H9 (cell line): ENCODE measurements at regions not wholly inside any gene's neighbourhood (a gene's known extent, or its start where the extent isn't known, plus 50 kb on each side); places are given as distances from the start of the nearest gene placed in this dataset.

ENCODE experiments used
- DNase-seq: peaks from one replicate; pipeline ENCODE4 v3.0.0-alpha.2; 2017
- H2AFZ ChIP-seq: one replicate; pipeline ENCODE4 v1.6.1; 2013; ENCODE audit warnings: mild to moderate bottlenecking, low read length, control low read depth, moderate library complexity
- H2AK5ac ChIP-seq: 2 replicates; pipeline ENCODE4 v1.6.1; 2013; ENCODE audit warnings: low read length, control low read depth, mixed read lengths; ENCODE audit not compliant: insufficient read length
- H2BK120ac ChIP-seq: one replicate; pipeline ENCODE4 v1.6.1; 2013; ENCODE audit warnings: low read depth, mild to moderate bottlenecking, low read length, control low read depth, inconsistent platforms; ENCODE audit not compliant: poor library complexity, severe bottlenecking
- H2BK12ac ChIP-seq: 2 replicates; pipeline ENCODE4 v1.6.1; 2013; ENCODE audit warnings: low read length, control low read depth, mixed read lengths, low read depth; ENCODE audit not compliant: insufficient read length
- H2BK15ac ChIP-seq: 2 replicates; pipeline ENCODE4 v1.6.1; 2013; ENCODE audit warnings: low read depth, low read length, control low read depth
- H2BK20ac ChIP-seq: one replicate; pipeline ENCODE4 v1.6.1; 2013; ENCODE audit warnings: low read depth, mild to moderate bottlenecking, low read length, control low read depth, inconsistent platforms; ENCODE audit not compliant: poor library complexity, severe bottlenecking
- H2BK5ac ChIP-seq: 2 replicates; pipeline ENCODE4 v1.6.1; 2013; ENCODE audit warnings: low read length, control low read depth, mixed read lengths; ENCODE audit not compliant: insufficient read length
- H3K14ac ChIP-seq: 2 replicates; pipeline ENCODE4 v1.6.1; 2013; ENCODE audit warnings: low read length, control low read depth; ENCODE audit not compliant: insufficient read depth
- H3K18ac ChIP-seq: 2 replicates; pipeline ENCODE4 v1.6.1; 2013; ENCODE audit warnings: low read depth, mild to moderate bottlenecking, mixed read lengths, low read length, control low read depth; ENCODE audit not compliant: insufficient read length
- H3K23ac ChIP-seq: 2 replicates; pipeline ENCODE4 v1.6.1; 2013; ENCODE audit warnings: low read length, control low read depth, mixed read lengths, low read depth; ENCODE audit not compliant: insufficient read length
- H3K23me2 ChIP-seq: 2 replicates; pipeline ENCODE4 v1.6.1; 2013; ENCODE audit warnings: low read depth, mild to moderate bottlenecking, mixed read lengths, low read length, control low read depth; ENCODE audit not compliant: insufficient read length, poor library complexity, severe bottlenecking
- H3K27ac ChIP-seq: 2 replicates; pipeline ENCODE4 v1.5.1; 2013; ENCODE audit warnings: low read length, control low read depth, mixed read lengths, low read depth; ENCODE audit not compliant: insufficient read length
- H3K27me3 ChIP-seq: 2 replicates; pipeline ENCODE4 v1.6.1; 2013; ENCODE audit warnings: low read length, control low read depth, inconsistent platforms; ENCODE audit not compliant: insufficient read depth
- H3K4ac ChIP-seq: 2 replicates; pipeline ENCODE4 v1.6.1; 2013; ENCODE audit warnings: low read depth, mild to moderate bottlenecking, control low read depth, inconsistent platforms, low read length, moderate library complexity
- H3K4me1 ChIP-seq: 2 replicates; pipeline ENCODE4 v1.6.1; 2013; ENCODE audit warnings: low read length, control low read depth, inconsistent platforms; ENCODE audit not compliant: insufficient read depth
- H3K4me2 ChIP-seq: 2 replicates; pipeline ENCODE4 v1.6.1; 2013; ENCODE audit warnings: low read length, control low read depth, mixed read lengths; ENCODE audit not compliant: insufficient read length, insufficient read depth
- H3K56ac ChIP-seq: 2 replicates; pipeline ENCODE4 v1.6.1; 2013; ENCODE audit warnings: low read depth, mild to moderate bottlenecking, mixed read lengths, low read length, control low read depth; ENCODE audit not compliant: insufficient read length
- H3K79me1 ChIP-seq: 2 replicates; pipeline ENCODE4 v1.6.1; 2013; ENCODE audit warnings: low read depth, mild to moderate bottlenecking, moderate library complexity, low read length, control low read depth, inconsistent platforms; ENCODE audit not compliant: insufficient read depth, poor library complexity, severe bottlenecking
- H3K79me2 ChIP-seq: 2 replicates; pipeline ENCODE4 v1.6.1; 2013; ENCODE audit warnings: low read length, control low read depth, inconsistent platforms; ENCODE audit not compliant: insufficient read depth
- H3K9ac ChIP-seq: 2 replicates; pipeline ENCODE4 v1.6.1; 2013; ENCODE audit warnings: low read length, control low read depth, mixed read lengths; ENCODE audit not compliant: insufficient read length; ENCODE audit errors: extremely low read depth
- H3K9me3 ChIP-seq: one replicate; pipeline ENCODE4 v1.6.1; 2013; ENCODE audit warnings: low read depth, low read length, inconsistent platforms; ENCODE audit not compliant: control insufficient read depth
- H3T11ph ChIP-seq: one replicate; pipeline ENCODE4 v1.6.1; 2013; ENCODE audit warnings: mild to moderate bottlenecking, low read length, control low read depth, inconsistent platforms
- H4K20me1 ChIP-seq: one replicate; pipeline ENCODE4 v1.6.1; 2013; ENCODE audit not compliant: control insufficient read depth, insufficient read length, insufficient read depth
- H4K5ac ChIP-seq: 2 replicates; pipeline ENCODE4 v1.6.1; 2013; ENCODE audit warnings: low read depth, mild to moderate bottlenecking, mixed read lengths, low read length, control low read depth; ENCODE audit not compliant: insufficient read length
- H4K8ac ChIP-seq: replicated peaks from 2 replicates; pipeline ENCODE4 v1.6.1; 2013; ENCODE audit warnings: low read length, control low read depth, mixed read lengths, low read depth; ENCODE audit not compliant: insufficient read length
- H4K91ac ChIP-seq: 2 replicates; pipeline ENCODE4 v1.6.1; 2013; ENCODE audit warnings: low read depth, mild to moderate bottlenecking, moderate library complexity, mixed read lengths, low read length, control low read depth; ENCODE audit not compliant: insufficient read length
- H3K27ac Mint-ChIP-seq, 3 experiments: 2 replicates in 2 of 3; 3 replicates in 1 of 3; pipeline ENCODE4 v1.8.0; 2020 to 2021; ENCODE audit warnings: mixed read lengths in 3 of 3, mild to moderate bottlenecking in 1 of 3, moderate library complexity in 1 of 3
- H3K27me3 Mint-ChIP-seq: 2 replicates; pipeline ENCODE4 v1.8.0; 2021; ENCODE audit warnings: low read depth, mild to moderate bottlenecking, moderate library complexity, mixed read lengths
- H3K36me3 Mint-ChIP-seq, 3 experiments: 2 replicates in 2 of 3; 3 replicates in 1 of 3; pipeline ENCODE4 v1.8.0; 2020 to 2021; ENCODE audit warnings: low read depth in 3 of 3, mixed read lengths in 3 of 3; ENCODE audit not compliant: insufficient read depth in 1 of 3
- H3K4me1 Mint-ChIP-seq, 2 experiments: 2 replicates each; pipeline ENCODE4 v1.8.0; 2020; ENCODE audit warnings: mixed read lengths in 2 of 2
- H3K4me3 Mint-ChIP-seq, 2 experiments: 2 replicates in 1 of 2; 3 replicates in 1 of 2; pipeline ENCODE4 v1.8.0; 2020 to 2021; ENCODE audit warnings: mild to moderate bottlenecking in 2 of 2, mixed read lengths in 2 of 2, moderate library complexity in 1 of 2
- H3K9me3 Mint-ChIP-seq, 2 experiments: 2 replicates in 1 of 2; 3 replicates in 1 of 2; pipeline ENCODE4 v1.8.0; 2020; ENCODE audit warnings: mild to moderate bottlenecking in 2 of 2, mixed read lengths in 2 of 2, moderate library complexity in 1 of 2
- CTCF ChIP-seq: fragments of 200-600 bp; sonication (generic); conservative IDR thresholded peaks from 3 replicates; pipeline ENCODE4 v1.8.0; 2021; ENCODE audit warnings: antibody characterized with exemption, mild to moderate bottlenecking
- WGBS: extraction: QIAGEN DNeasy Blood & Tissue Kit; methylation state at CpG from one replicate; pipeline ENCODE4 v1.1.7; 2013; ENCODE audit warnings: missing lambda C conversion rate, low lambda C conversion rate, mixed read lengths; ENCODE audit not compliant: insufficient read length; ENCODE audit errors: extremely low coverage; 5-methylcytosine and 5-hydroxymethylcytosine counted together

DNA sequence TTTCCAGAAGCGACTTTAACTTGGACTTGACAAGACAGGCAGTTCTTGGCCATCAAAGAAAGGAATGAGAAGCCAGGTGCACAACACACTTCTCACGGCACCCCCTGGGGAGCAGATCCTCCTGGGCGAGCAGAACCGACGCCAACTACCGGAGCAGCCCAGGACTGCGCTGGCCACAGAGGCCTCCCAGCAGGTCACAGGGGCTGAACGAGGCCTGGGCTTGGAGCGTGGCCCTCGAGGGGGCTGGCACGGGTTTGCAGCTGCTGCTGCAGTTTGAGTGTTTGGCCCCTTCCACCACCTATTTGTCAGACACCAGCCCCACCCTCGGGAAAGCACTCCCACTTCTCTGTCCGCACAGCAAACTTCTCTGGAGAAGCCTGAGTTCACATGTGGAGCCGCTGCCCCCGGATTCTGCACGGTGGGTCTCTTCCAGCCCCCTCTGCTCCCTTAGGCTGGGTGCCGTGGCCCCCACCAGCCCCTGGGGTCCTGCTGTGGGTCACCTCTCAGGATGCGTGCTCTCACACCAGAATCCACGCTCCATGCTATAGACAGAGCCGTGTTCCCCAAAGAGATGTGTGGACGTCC is 306.7 kb upstream of the SALL3 start:
- Histone ChIP-seq H3K4ac (no peak overlapping the region), H3T11ph (no peak overlapping the region), H2BK15ac (no peak overlapping the region), H3K14ac (peak overlapping the region; percentile 70; the same call in 1 of the 2 replicates), H3K23me2 (no peaks in the 10 kb centered on the region), H2BK120ac (no peak overlapping the region), H2AK5ac (no peak overlapping the region), H4K5ac (no peak overlapping the region), H3K4me1 (peaks cover 5% of the 10 kb centered on the region; the same call in 1 of the 2 replicates), H3K27me3 (no peaks in the 10 kb centered on the region), H3K23ac (no peak overlapping the region), H4K8ac (no peak overlapping the region), H2AFZ (no peak overlapping the region), H3K56ac (no peak overlapping the region), H3K27ac (no peak overlapping the region), H4K20me1 (no peaks in the 10 kb centered on the region), H3K18ac (no peak overlapping the region), H2BK5ac (no peak overlapping the region), H3K9ac (no peak overlapping the region), H3K79me2 (no peaks in the 10 kb centered on the region), H2BK20ac (no peak overlapping the region), H3K4me2 (no peak overlapping the region), H3K79me1 (no peaks in the 10 kb centered on the region), H4K91ac (no peak overlapping the region), H2BK12ac (no peak overlapping the region), H3K9me3 (no peaks in the 10 kb centered on the region)
- peaks cover 17 to 18% of the 10 kb centered on the region in 2 experiments for H3K4me1 Mint-ChIP-seq
- no peaks in the 10 kb centered on the region; a peak in 1 of 5 replicates for H3K9me3 Mint-ChIP-seq
- no peak overlapping the region; a peak in 1 of 7 replicates for H3K27ac Mint-ChIP-seq
- WGBS = no CpG with 5 or more reads among the region's 21 CpGs
- TF ChIP-seq CTCF = no peak
- H3K27me3 Mint-ChIP-seq = peaks cover 3% of the 10 kb centered on the region
- H3K4me3 Mint-ChIP-seq = no peak overlapping the region
- peaks cover 0 to 5% (median 2%) of the 10 kb centered on the region in 3 experiments; a peak in 3 of 7 replicates for H3K36me3 Mint-ChIP-seq
- no peak for DNase-seq
